Endothelial cell of umbilical vein (primary cell): ENCODE measurements at regions not wholly inside any gene's neighbourhood (a gene's known extent, or its start where the extent isn't known, plus 50 kb on each side); places are given as distances from the start of the nearest gene placed in this dataset.

ENCODE experiments used
- EZH2 ChIP-seq: IDR thresholded peaks from 2 replicates; pipeline ENCODE4 v1.6.1; 2012; ENCODE audit warnings: borderline replicate concordance, low read depth, mild to moderate bottlenecking, moderate library complexity, low read length, inconsistent platforms; ENCODE audit not compliant: severe bottlenecking
- FOS ChIP-seq: IDR thresholded peaks from 2 replicates; pipeline ENCODE4 v1.6.1; 2011; ENCODE audit warnings: mild to moderate bottlenecking, low read length, moderate library complexity, borderline replicate concordance; ENCODE audit not compliant: insufficient read depth
- JUN ChIP-seq: IDR thresholded peaks from 2 replicates; pipeline ENCODE4 v1.6.1; 2011; ENCODE audit warnings: borderline replicate concordance, low read depth; ENCODE audit not compliant: insufficient read length, insufficient read depth
- MYC ChIP-seq: IDR thresholded peaks from one replicate; pipeline ENCODE4 v1.6.1; 2011; ENCODE audit warnings: mild to moderate bottlenecking, low read depth, low read length
- POLR2A ChIP-seq: IDR thresholded peaks from 2 replicates; pipeline ENCODE4 v1.6.1; 2012; ENCODE audit warnings: low read depth, mild to moderate bottlenecking, control low read depth, low read length
- POLR2AphosphoS5 ChIP-seq: IDR thresholded peaks from 2 replicates; pipeline ENCODE4 v1.6.1; 2012; ENCODE audit warnings: low read depth, mild to moderate bottlenecking, control low read depth, low read length, moderate library complexity; ENCODE audit not compliant: insufficient read depth
- TF ChIP-seq, protein P1 (sequence below), 2 donors: IDR thresholded peaks; 1 replicate in 1 of 2; 2 replicates in 1 of 2; pipeline ENCODE4 v1.5.1; 2011; ENCODE audit warnings: low read length in 2 of 2, mild to moderate bottlenecking in 2 of 2, moderate library complexity in 2 of 2, control low read depth in 1 of 2, inconsistent platforms in 1 of 2, low read depth in 1 of 2; ENCODE audit not compliant: insufficient read depth in 1 of 2; ENCODE audit errors: extremely low read depth in 1 of 2
- TF ChIP-seq, protein P2 (sequence below): IDR thresholded peaks from 2 replicates; pipeline ENCODE4 v1.6.1; 2011; ENCODE audit not compliant: insufficient read depth, insufficient read length

DNA sequence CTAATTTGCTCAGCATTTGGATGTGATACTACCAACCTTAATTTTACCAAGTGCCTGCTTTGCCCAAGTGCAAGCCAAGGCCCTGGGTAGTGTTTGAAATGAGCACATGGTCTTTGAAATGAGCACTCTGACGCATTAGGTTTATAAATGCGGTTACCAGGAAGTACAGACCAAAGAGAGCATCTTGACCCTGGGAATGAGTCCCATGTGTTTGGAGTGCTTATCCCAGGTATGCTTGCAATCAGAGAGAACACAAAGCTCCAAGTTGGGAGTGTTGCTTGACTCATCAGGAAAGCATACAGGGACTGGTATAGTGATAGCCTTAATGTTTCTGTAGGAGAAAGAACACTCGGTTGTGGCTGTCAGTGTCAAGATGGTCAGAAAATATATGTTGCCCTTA, 203.6 kb upstream of the MAMLD1 start:
- no peak for TF ChIP-seq JUN
- TF ChIP-seq, protein P1, sequence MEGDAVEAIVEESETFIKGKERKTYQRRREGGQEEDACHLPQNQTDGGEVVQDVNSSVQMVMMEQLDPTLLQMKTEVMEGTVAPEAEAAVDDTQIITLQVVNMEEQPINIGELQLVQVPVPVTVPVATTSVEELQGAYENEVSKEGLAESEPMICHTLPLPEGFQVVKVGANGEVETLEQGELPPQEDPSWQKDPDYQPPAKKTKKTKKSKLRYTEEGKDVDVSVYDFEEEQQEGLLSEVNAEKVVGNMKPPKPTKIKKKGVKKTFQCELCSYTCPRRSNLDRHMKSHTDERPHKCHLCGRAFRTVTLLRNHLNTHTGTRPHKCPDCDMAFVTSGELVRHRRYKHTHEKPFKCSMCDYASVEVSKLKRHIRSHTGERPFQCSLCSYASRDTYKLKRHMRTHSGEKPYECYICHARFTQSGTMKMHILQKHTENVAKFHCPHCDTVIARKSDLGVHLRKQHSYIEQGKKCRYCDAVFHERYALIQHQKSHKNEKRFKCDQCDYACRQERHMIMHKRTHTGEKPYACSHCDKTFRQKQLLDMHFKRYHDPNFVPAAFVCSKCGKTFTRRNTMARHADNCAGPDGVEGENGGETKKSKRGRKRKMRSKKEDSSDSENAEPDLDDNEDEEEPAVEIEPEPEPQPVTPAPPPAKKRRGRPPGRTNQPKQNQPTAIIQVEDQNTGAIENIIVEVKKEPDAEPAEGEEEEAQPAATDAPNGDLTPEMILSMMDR (IDR thresholded peaks at IDR 0.05; ENCODE audit: extremely low read depth in 1 of 2, insufficient read depth in 1 of 2, low read depth in 1 of 2, low read length in 2 of 2), result no peak
- TF ChIP-seq EZH2, result no peak
- TF ChIP-seq POLR2A, result no peak
- no peak for TF ChIP-seq POLR2AphosphoS5
- TF ChIP-seq, protein P2, sequence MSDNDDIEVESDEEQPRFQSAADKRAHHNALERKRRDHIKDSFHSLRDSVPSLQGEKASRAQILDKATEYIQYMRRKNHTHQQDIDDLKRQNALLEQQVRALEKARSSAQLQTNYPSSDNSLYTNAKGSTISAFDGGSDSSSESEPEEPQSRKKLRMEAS, result no peak
- no peak for TF ChIP-seq FOS
- no peak for TF ChIP-seq MYC
